D721Med (cell line): ENCODE measurements at regions not wholly inside any gene's neighbourhood (a gene's known extent, or its start where the extent isn't known, plus 50 kb on each side); places are given as distances from the start of the nearest gene placed in this dataset.
"Not testable (repeated sequence)": the region's sequence is repeated elsewhere in the genome, so short reads cannot be mapped to it uniquely, and the experiment has no call there.

Source experiments
- DNase-seq: peaks from one replicate; pipeline ENCODE4 v3.0.0; 2011; ENCODE audit warnings: low spot score; ENCODE audit not compliant: insufficient read length
- FAIRE-seq: peaks from 2 replicates; lab custom pipeline; 2011; peaks lifted over from hg19 to GRCh38; lab: Jason Lieb, UNC
- CTCF ChIP-seq: IDR thresholded peaks from 2 replicates; pipeline ENCODE4 v1.5.1; 2012; ENCODE audit warnings: mild to moderate bottlenecking, control low read depth; ENCODE audit not compliant: insufficient read depth; ENCODE audit errors: missing control alignments

GRCh38 chr10:30199376-30200016, 140.1 kb upstream of the JCAD start:
- FAIRE-seq (no peak), DNase-seq (no peak)
- TF ChIP-seq CTCF = no peak

GRCh38 chr10:30197186-30197585, 137.8 kb upstream of the JCAD start:
- FAIRE-seq (no peak), DNase-seq (no peak)
- TF ChIP-seq CTCF = no peak

- FAIRE-seq, DNase-seq: not testable (repeated sequence)
Observed at GRCh38 chr10:30196559-30196958, 137.2 kb upstream of the JCAD start.

- TF ChIP-seq CTCF = no peak
- no peak for FAIRE-seq
Observed at GRCh38 chr10:30192846-30193608, 133.6 kb upstream of the JCAD start.

GRCh38 chr10:30190577-30191552, 131.5 kb upstream of the JCAD start:
- no peak for FAIRE-seq
- no peak for TF ChIP-seq CTCF
- DNase-seq = no peak

More at GRCh38 chr10:30192846-30193608, 133.6 kb upstream of the JCAD start:
- DNase-seq = no peak

GRCh38 chr10:30189238-30189580, 129.8 kb upstream of the JCAD start:
- DNase-seq = no peak
- no peak for FAIRE-seq
- no peak for TF ChIP-seq CTCF

GRCh38 chr10:30188556-30189237, 129.3 kb upstream of the JCAD start:
- no peak for TF ChIP-seq CTCF
- DNase-seq = no peak
- no peak for FAIRE-seq
